Muscle layer of duodenum (tissue), 2 donors: ENCODE measurements at regions not wholly inside any gene's neighbourhood (a gene's known extent, or its start where the extent isn't known, plus 50 kb on each side); places are given as distances from the start of the nearest gene placed in this dataset.

Experiments used
- H3K27ac ChIP-seq: one replicate; pipeline ENCODE4 v1.7.0; 2013; ENCODE audit warnings: mild to moderate bottlenecking, low read length
- H3K27me3 ChIP-seq: one replicate; pipeline ENCODE4 v1.7.0; 2013; ENCODE audit warnings: low read depth, mild to moderate bottlenecking, control low read depth, low read length
- H3K36me3 ChIP-seq, 2 donors: one replicate each; pipeline ENCODE4 v1.7.0; 2013; ENCODE audit warnings: low read length in 2 of 2, control low read depth in 1 of 2, mild to moderate bottlenecking in 1 of 2; ENCODE audit not compliant: insufficient read depth in 2 of 2, control insufficient read depth in 1 of 2
- H3K4me1 ChIP-seq, 2 donors: one replicate each; pipeline ENCODE4 v1.7.0; 2013; ENCODE audit warnings: low read length in 2 of 2, mild to moderate bottlenecking in 2 of 2, control low read depth in 1 of 2, moderate library complexity in 1 of 2; ENCODE audit not compliant: insufficient read depth in 2 of 2, control insufficient read depth in 1 of 2
- H3K4me3 ChIP-seq, 2 donors: one replicate each; pipeline ENCODE4 v1.7.0; 2013; ENCODE audit warnings: low read length in 2 of 2, low read depth in 1 of 2, mild to moderate bottlenecking in 1 of 2
- H3K9me3 ChIP-seq, 2 donors: one replicate each; pipeline ENCODE4 v1.7.0; 2013; ENCODE audit warnings: low read length in 2 of 2, control low read depth in 1 of 2, mild to moderate bottlenecking in 1 of 2; ENCODE audit not compliant: control insufficient read depth in 1 of 2
- donor health status: healthy.

DNA sequence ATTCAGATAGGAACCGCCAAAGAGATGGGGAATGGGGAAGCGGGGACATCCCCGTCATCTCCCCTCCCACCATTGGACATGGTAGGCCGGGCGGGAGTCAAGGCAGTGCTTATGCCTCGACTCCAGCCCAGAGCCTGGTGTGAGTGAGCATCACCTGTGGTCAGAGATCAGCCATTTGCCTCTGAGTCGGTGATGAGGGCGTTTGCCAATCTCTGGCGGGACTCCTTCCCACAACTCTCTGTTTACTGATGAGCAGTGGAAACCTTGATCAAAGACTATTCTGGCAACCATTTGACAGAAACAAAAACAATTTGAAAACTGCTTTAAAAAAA is 63.9 kb upstream of the HES1 start:
- Histone ChIP-seq H3K36me3 (no peaks in the 10 kb centered on the region), H3K9me3 (peaks cover 0 to 5% of the 10 kb centered on the region in 2 donors), H3K4me3 (no peak overlapping the region), H3K27me3 (no peaks in the 10 kb centered on the region), H3K27ac (no peak overlapping the region), H3K4me1 (peaks cover 3 to 6% of the 10 kb centered on the region in 2 donors)

DNA sequence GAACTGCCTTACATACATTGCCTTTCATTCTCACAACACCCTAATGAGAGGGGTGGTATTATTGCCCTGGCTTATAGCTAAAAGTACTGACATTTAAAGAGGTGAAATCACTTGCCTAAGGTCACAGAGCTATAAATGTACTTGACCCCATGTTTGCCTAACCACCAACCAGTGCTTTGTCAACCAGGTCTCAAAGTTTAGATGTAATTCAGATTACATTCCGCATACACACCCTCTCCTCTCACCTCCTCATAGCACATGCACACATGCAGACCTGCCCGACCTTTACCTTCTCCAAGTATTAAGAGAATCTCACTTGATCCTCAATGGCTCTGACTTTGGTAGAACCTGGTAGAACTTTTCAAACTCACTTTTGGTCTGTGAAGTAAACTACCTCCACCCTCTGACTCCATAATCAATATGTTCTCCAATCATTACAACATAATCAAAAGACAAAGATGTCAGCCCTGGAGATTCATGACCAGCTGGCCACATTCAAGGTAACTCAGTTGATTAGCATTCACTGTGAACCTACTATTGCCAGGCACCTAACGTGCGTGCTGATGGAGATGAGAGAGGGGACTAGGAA is 63.2 kb upstream of the HES1 start:
- Histone ChIP-seq H3K27me3 (no peaks in the 10 kb centered on the region), H3K9me3 (no peaks in the 10 kb centered on the region), H3K4me1 (peaks cover 3 to 6% of the 10 kb centered on the region in 2 donors), H3K36me3 (no peaks in the 10 kb centered on the region), H3K4me3 (no peak overlapping the region), H3K27ac (no peak overlapping the region)

DNA sequence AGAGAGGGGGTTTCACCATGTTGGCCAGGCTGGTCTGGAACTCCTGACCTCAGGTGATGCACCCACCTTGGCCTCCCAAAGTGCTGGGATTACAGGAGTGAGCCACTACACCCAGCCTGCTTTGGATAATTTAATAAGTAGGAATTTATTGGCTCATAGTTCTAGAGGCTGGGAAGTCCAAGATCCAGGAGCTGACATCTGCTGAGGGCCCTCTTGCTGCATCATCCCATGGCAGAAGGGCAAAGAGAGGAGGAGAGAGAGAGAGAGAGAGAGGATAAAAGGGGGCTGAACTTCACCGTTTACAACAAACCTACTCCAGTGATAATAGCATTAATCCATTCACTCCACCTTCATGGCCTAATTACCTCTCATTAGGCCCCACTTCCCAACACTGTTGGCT is 62.0 kb upstream of the HES1 start:
- Histone ChIP-seq H3K4me3 (no peak overlapping the region), H3K9me3 (no peaks in the 10 kb centered on the region), H3K27ac (no peak overlapping the region), H3K36me3 (no peaks in the 10 kb centered on the region), H3K27me3 (no peaks in the 10 kb centered on the region), H3K4me1 (peaks cover 3 to 6% of the 10 kb centered on the region in 2 donors)

DNA sequence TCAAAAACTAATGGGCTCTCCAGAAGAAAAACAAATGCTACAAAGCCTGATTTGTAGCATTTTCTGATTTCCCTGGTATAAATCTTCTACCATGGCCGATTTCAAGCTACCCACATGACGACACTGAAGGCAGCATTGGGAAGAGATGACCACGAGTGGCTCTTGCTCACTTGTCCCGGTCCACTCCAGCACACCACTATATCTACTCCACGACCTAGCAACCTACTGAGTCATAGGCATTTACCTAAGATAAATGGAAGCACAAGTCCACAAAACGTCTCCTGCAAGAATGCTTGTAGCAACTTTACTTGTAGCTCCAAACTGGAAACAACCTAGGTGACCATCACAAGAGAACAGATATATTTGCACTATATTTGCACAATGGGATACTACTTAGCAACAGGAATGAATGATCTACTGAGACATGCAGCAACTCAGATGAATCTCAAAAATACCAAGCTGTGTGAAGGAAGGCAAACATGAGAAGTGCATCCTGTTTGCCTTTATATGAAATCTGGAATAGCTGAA is 60.8 kb upstream of the HES1 start:
- Histone ChIP-seq H3K9me3 (no peaks in the 10 kb centered on the region), H3K4me1 (peaks cover 3% of the 10 kb centered on the region in 2 donors), H3K36me3 (no peaks in the 10 kb centered on the region), H3K4me3 (no peak overlapping the region), H3K27ac (no peak overlapping the region), H3K27me3 (no peaks in the 10 kb centered on the region)

DNA sequence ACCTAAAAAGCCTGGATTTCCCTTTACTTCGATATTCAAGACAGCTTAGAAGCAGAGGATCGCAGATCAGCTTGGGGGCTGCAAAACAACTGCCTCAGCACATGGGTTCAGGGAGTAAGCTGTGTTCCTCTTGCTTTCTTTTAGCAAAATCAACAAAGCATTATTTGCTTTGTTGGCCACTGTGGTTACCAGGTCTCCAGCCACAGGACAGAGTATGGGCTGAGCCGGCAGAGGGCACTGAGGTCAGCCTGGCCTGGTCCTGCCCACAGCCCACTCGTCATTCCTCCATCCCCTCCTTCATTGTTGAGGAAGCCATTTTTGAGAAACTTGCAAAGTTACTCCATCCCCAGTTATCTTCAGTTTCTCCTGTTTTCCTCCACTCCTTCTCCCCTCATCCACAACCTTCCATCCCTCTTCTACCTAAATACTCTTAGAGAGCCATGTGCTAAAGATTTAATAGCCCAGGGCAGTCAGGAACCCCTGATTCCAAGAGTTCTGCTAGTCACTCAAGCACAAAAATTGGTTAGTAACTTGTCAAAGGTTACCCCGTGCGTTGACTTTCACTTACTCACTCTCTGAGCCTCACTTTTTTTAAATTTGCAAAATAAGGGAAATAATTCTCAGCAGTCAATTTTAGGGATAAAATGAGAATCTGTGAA is 60.0 kb upstream of the HES1 start:
- Histone ChIP-seq H3K4me3 (no peak overlapping the region), H3K4me1 (no peaks in the 10 kb centered on the region), H3K9me3 (no peaks in the 10 kb centered on the region), H3K27ac (no peak overlapping the region), H3K27me3 (no peaks in the 10 kb centered on the region), H3K36me3 (no peaks in the 10 kb centered on the region)

DNA sequence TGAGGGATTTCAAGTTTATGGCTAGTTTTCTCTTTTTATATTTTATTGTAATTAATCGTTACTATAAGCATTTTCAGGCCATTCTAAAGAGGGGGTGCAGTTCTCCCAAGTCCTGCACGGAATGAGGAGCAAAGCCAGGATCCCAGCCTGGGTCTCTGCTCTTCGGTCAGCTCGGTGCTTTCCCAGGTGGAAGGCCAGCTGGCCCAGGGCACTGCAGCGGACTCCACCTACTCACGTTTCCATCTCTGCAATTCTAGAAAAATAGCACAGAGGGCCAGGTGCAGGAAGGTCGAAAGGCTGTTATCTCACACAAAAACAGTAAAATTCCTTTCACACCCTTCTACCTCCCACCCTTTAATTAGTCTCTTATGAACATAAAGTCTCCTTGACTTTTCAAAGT is 59.5 kb upstream of the HES1 start:
- no peaks in the 10 kb centered on the region for H3K4me1 ChIP-seq
- no peak overlapping the region for H3K27ac ChIP-seq
- no peaks in the 10 kb centered on the region for H3K36me3 ChIP-seq
- no peak overlapping the region for H3K4me3 ChIP-seq
- no peaks in the 10 kb centered on the region for H3K9me3 ChIP-seq
- H3K27me3 ChIP-seq, result no peaks in the 10 kb centered on the region

DNA sequence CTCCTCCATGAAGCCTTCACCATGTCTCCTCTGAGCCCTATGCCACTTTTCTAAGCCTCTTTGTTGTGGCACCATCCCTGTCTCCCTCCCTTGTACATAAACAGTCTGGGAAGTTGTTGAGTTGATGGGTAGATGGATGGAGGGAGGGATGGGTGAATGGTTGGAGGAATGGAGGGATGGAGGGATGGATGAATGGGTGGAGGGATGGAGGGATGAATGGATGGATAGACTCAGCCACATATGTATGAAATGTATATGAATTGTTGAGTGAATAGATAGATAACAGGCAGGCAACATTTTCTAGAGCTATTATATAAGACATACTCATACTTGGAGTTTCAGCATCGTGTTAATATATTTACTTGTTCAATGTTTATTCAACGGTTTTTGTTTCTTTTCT is 58.3 kb upstream of the HES1 start:
- Histone ChIP-seq H3K9me3 (no peaks in the 10 kb centered on the region), H3K27me3 (no peaks in the 10 kb centered on the region), H3K27ac (no peak overlapping the region), H3K36me3 (no peaks in the 10 kb centered on the region), H3K4me1 (no peaks in the 10 kb centered on the region), H3K4me3 (no peak overlapping the region)

DNA sequence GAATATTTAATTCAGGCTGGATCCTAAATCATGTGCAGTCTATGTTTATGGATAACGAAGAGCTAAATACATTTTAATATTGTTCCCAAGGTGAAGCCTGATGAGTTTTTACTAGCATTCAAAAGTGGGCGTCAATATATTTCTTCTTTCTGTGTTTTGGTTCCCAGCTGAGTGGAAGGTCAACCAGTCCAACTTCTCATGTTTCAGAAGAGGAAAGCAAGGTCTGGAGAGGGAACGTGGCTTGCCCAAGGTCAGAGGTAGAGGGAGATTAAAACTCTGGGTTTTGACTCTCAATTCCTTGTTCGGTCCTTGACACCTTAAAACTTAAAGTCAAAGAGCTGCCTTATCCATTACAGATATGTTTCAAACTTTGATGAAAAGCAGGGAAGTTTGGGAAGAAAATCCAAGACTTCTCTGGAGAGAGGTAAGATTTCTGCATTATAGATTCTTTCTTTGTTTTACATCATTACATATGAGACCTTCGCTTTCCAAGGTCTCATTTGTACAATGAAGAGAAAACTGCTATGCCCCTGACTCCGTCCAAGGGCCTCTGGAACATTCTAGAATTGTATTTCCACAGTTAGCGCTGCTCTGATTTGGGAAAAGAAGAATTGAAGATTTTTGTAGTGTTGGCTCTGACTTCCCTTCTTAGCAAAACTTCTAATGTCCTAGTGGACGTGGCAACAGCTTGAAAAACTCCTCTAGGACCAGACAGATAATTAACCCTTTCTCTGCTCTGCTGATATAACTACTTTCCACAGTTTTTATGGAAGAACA is 57.7 kb upstream of the HES1 start:
- H3K4me3 ChIP-seq, result no peak overlapping the region
- H3K36me3 ChIP-seq, result no peaks in the 10 kb centered on the region
- H3K27ac ChIP-seq, result no peak overlapping the region
- no peaks in the 10 kb centered on the region for H3K9me3 ChIP-seq
- H3K27me3 ChIP-seq, result no peaks in the 10 kb centered on the region
- no peaks in the 10 kb centered on the region for H3K4me1 ChIP-seq

DNA sequence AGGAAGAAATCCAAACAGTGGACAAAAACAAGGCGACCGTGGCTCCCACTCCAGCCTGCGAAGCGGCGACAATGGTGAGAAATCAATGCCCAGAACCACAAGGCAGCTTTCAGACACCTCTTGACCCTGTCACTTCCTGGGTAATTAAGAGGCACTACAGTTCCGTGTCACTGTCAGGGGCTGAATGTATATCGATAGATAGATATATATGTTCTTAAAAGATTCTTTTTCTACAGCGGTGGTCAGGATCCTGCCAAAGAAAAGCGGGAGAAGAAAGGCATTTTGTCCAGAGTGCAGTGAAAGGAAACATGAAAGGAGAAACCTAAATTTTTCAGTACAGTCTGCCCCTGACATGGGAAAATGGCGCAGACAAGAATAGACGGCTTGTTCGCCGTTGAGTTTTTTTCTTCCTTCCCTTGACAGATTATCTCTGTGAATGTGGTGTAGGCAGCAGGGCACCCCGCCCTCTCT is 56.2 kb upstream of the HES1 start:
- no peaks in the 10 kb centered on the region for H3K4me1 ChIP-seq
- H3K4me3 ChIP-seq, result no peak overlapping the region

DNA sequence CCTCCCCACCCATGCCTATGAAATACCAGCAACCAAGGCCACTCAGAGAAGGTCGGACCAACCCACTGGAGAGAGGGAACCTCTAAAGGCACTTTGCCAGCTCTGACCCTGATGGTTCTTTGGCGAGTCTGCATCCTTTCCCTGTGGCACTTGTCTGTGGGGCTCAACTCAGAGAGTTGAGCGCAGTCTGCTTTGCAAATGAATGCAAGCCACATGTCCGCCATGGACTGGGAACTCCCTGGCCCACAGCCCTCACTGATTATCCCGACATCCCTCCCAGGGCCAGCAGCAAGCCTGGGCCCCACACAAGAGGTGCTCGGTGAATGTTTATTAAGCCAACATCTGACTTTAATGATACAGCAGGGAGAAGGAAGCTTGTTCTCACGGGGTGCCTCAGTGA is 55.5 kb upstream of the HES1 start:
- H3K4me1 ChIP-seq, result no peaks in the 10 kb centered on the region
- H3K27me3 ChIP-seq, result no peaks in the 10 kb centered on the region
- H3K9me3 ChIP-seq, result no peaks in the 10 kb centered on the region
- H3K27ac ChIP-seq, result no peak overlapping the region
- no peak overlapping the region for H3K4me3 ChIP-seq
- no peaks in the 10 kb centered on the region for H3K36me3 ChIP-seq

More for the DNA sequence above, 56.2 kb upstream of the HES1 start:
- Histone ChIP-seq H3K27me3 (no peaks in the 10 kb centered on the region), H3K27ac (no peak overlapping the region), H3K9me3 (no peaks in the 10 kb centered on the region), H3K36me3 (no peaks in the 10 kb centered on the region)

DNA sequence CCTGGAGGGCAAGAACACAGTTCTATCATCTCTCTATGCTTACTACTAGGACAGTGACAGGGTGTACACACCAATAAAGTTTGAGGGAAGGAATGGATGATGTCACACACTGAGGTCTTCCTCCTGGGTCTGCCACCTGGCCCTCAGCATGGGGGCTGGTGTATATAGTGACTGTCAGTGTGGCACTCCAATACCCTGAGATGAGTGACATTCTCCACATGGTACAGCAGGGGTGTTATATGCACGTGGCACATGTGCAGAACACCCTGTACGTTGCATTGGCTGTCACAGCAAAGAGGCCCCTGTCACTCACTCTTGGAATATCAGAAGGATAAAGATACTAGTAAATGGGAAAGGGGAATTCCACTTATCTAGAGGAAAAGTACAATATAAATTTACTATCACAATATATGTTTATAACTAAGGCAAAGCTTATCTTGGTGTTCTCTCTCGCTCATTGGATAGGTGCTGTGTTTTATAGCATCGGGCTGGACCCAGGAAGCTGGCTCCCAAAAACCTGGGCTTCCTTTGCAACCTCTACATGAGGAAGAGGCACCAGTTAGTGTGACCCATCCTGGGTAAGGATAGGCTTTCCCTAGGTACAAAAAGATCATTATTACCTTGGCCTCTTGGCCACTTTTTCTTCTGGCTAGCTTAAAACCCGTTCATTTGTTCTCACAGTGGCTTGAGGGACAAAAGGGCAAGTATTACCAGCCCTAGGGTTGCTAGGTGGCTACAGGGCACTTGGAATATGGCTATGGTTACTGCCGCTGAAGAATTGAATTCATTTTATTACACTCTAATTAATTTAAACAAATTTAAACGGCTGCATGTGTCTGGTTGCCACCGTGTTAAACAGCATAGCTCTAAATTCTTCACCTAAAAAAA is 54.8 kb upstream of the HES1 start:
- no peaks in the 10 kb centered on the region for H3K36me3 ChIP-seq
- H3K27ac ChIP-seq, result no peak overlapping the region
- no peak overlapping the region for H3K4me3 ChIP-seq
- H3K27me3 ChIP-seq, result no peaks in the 10 kb centered on the region
- no peaks in the 10 kb centered on the region for H3K4me1 ChIP-seq
- no peaks in the 10 kb centered on the region for H3K9me3 ChIP-seq
